ENCODE measurements at regions not wholly inside any gene's neighbourhood (a gene's known extent, or its start where the extent isn't known, plus 50 kb on each side); places are given as distances from the start of the nearest gene placed in this dataset.

DNA sequence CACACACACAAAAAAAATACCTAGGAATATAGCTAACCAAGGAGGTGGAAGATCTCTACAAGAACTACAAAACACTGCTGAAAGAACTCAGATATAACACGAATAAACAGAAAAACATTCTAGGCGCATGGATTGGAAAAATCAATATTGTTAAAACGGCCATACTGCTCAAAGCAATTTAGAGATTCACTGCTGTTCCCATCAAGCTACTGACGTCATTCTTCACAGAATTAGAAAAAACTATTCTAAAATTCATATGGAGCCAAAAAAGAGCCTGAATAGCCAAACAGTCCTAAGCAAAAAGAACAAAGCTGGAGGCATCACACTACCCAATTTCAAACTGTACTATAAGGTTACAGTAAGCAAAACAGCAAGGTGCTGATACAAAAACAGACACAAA is 390.2 kb downstream of the IDS start:
- TF ChIP-seq, protein P1, sequence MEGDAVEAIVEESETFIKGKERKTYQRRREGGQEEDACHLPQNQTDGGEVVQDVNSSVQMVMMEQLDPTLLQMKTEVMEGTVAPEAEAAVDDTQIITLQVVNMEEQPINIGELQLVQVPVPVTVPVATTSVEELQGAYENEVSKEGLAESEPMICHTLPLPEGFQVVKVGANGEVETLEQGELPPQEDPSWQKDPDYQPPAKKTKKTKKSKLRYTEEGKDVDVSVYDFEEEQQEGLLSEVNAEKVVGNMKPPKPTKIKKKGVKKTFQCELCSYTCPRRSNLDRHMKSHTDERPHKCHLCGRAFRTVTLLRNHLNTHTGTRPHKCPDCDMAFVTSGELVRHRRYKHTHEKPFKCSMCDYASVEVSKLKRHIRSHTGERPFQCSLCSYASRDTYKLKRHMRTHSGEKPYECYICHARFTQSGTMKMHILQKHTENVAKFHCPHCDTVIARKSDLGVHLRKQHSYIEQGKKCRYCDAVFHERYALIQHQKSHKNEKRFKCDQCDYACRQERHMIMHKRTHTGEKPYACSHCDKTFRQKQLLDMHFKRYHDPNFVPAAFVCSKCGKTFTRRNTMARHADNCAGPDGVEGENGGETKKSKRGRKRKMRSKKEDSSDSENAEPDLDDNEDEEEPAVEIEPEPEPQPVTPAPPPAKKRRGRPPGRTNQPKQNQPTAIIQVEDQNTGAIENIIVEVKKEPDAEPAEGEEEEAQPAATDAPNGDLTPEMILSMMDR (conservative IDR thresholded peaks at IDR 0.05; ENCODE audit: low read depth, low read length) = no peak
- no peak for TF ChIP-seq EZH2 (IDR thresholded peaks at IDR 0.05; ENCODE audit: low read length, unreplicated experiment)
- no peak for TF ChIP-seq EZH2phosphoT487 (IDR thresholded peaks at IDR 0.05; ENCODE audit: borderline replicate concordance, low read length)
